Head of caudate nucleus (tissue), 42 donors: ENCODE measurements at regions not wholly inside any gene's neighbourhood (a gene's known extent, or its start where the extent isn't known, plus 50 kb on each side); places are given as distances from the start of the nearest gene placed in this dataset.
"Not testable (repeated sequence)": the region's sequence is repeated elsewhere in the genome, so short reads cannot be mapped to it uniquely, and the experiment has no call there.

Experiments
- DNase-seq, 42 donors: peaks; one replicate each; pipeline versions ENCODE4 v3.0.0 to v3.0.0-alpha.2; 2020 to 2021; ENCODE audit warnings: mixed read lengths in 7 of 42
- intact Hi-C: fragments of 100-400 bp; cut with DNase I; formaldehyde crosslinking; loops from one replicate; pipeline ENCODE4 v1.15.0; 2022

DNA sequence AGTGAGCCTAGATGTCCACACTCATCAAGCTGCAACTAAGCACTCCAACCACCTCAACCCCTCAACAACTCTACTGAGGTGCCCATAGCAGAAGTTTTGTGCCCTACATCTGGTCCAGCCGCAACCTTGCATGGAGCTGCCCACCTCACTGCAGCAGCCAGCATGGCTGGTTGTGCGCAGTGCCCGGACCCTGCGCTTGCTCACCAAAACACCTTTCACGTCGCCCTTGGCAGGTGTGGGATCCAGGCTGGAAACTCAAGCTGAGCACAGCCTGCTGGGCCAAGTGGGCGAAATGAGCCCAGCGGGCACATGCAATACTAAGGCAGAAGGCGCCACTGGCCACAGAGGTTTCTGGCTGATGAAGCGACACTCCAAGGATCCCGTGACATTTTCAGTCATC, 902.4 kb downstream of the TBC1D32 start:
- DNase-seq, result no peak
- intact Hi-C loops, result no loop called here

DNA sequence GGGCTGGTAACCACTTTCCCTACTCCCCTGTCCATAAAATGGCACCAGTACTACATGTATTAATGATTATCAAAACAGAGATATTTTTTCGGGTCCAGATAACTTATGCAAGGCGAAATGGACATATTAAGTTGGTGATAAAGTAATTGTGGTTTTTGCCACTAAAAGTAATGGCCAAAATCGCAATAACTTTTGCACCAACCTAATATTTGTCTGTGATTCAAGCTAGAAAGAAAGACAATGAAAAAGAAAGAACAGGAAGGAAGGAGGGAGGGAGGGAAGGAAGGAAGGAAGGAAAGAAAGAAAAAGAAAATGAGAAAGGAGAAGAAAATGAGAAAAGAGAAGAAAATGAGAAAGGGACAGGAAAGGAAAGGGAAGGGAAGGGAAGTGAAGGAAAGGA, 922.9 kb downstream of the TBC1D32 start:
- no peak for DNase-seq
- intact Hi-C loops, result no loop called here

DNA sequence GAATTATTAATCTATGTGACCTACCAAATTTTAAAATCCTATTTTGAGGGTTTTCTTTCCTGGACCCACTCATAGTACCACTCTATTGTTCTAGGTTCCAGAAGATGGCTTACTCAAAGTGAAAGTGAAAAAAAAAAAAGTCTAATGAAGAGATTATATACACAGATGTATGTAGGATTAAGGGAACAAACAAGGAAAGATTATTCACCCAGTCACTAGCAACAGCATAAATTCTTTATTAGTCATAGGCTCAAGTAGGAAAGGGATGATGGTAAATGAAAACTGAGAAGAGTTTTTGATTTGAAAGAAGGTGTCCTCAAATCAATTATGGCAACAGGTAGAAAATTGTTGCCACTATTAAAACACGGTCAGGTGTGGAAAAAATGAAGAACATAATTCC, 923.7 kb downstream of the TBC1D32 start:
- intact Hi-C loops, result no loop called here
- no peak for DNase-seq

DNA sequence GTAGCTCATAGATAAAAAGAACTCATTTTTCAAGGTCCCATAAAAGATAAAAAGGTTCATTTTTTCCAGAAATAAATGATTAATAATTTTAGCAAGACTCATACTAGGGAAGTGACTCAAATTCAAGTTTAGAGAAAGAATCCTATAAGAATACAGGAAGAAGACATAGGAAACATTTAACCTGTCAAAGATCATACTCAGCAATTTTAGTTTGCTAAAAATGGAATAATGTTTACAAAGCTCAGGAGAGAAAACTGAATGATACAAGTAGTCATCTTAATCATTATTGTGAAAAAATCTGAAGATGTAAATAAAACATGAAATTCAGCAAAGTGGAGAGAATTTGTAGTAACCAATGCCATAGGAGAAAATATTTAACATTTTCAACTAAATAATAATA, 926.6 kb downstream of the TBC1D32 start:
- no peak for DNase-seq
- intact Hi-C loops, result no loop called here

DNA sequence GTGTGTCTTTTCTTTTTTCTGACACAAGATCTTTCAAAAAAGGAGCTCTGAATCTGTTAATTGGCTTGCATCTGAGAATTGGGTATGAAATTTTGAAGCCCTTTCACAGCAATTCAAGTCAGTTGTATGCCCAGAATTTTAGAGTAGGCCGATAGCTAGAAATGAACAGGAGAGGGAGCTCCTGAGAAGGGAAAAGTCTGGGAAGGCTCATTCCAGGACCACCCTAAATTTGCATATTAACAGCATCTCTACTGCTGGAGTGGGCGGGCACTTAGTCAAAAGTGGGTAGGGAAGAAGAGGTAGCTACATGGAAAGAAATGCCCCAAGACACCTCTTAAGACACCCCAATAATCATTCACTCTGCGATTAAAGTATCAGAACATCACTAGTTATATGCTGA, 928.3 kb downstream of the TBC1D32 start:
- intact Hi-C loops, result no loop called here
- no peak for DNase-seq

DNA sequence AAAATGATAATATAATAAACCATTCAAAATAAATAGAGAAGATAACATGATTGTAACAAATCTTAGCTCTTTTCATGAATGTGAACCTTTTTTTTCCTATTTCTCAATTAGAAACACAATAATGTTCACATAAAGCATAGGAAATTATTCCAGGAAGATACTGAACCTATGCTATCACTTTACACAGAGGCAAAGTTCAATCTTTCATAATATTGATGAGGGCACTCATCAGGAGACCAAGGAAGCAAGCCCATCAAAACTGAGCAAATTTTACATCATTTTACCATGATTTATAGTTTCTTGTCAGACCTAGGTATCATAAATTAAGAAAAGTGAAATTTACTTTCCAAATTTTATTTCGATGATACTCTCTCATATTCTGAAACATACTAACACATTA, 938.5 kb downstream of the TBC1D32 start:
- intact Hi-C loops, result no loop called here

DNA sequence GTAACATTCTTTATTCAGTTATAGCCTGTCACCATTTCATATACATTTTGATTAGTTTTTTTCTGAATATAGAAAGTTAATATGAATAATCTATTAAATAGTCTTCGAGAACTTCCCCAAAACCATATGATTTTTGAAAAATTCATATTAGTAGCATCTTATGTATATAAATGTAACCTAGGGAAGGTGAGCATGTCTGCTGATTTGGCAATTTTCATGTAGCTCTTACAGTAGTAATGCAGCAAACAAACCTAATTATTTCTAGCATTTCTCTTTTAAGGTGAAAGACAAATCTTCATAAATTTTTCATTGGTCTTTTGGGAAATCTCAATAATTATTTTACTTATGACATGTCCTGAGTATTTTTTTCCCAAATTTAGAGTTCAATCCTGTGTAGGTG, 939.0 kb downstream of the TBC1D32 start:
- intact Hi-C loops, result no loop called here

More for the DNA sequence above, 938.5 kb downstream of the TBC1D32 start:
- DNase-seq, result no peak

DNA sequence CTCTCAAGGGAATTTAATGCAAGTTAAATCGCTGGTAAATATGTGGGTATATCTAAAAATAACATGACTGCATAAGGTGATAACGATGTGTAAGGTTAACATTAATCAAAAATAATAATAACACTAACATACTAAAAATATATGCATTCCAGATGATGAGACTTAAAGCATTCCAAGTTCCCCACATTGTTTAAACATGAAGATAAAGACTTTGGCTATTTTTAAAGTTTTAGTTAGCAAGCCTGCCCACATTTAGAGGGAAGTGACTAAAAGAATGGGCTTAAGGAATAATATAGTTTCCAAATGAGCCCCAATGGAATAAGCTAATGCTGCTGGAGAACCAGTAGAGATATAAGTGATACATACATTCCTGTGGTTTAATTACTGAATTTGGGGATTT, 941.3 kb downstream of the TBC1D32 start:
- DNase-seq, result no peak
- intact Hi-C loops, result no loop called here

More for the DNA sequence above, 939.0 kb downstream of the TBC1D32 start:
- DNase-seq, result no peak

DNA sequence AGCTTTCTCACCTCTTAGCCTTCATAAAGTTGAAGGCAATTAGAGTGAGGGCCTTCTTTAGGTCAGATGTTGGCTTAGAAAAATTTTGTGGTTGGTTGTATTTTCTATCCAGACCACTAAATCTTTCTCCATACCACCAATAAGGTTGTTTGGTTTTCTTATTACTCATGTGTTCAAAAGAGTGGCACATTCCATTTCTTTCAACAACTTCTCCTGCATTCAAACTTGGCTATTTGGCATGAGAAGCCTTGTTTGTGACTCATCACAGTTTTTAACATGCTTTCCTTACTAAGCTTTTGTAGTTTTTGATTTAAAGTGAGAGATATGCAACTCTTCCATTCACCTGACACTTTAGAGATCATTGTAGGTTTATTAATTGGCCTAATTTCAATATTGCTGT, 949.6 kb downstream of the TBC1D32 start:
- DNase-seq, result no peak
- intact Hi-C loops, result no loop called here

DNA sequence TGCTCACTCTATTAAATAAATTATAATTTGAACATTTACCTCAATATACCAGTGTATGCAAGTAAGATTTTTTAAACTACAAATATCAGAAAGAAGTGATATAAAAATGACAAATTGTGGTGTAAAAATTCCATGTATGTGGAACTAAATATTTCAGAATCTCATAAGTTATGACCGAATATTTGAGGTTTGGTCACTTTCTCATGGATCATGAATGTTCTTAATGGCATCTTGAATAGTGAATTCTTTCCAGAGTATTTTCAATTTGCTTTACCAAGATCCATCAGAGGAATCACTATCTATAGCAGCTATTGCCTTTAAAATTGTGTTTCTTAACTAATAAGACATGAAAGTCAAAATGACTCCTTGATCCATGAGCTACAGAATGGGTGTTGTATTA, 950.6 kb downstream of the TBC1D32 start:
- DNase-seq, result no peak
- intact Hi-C loops, result no loop called here

DNA sequence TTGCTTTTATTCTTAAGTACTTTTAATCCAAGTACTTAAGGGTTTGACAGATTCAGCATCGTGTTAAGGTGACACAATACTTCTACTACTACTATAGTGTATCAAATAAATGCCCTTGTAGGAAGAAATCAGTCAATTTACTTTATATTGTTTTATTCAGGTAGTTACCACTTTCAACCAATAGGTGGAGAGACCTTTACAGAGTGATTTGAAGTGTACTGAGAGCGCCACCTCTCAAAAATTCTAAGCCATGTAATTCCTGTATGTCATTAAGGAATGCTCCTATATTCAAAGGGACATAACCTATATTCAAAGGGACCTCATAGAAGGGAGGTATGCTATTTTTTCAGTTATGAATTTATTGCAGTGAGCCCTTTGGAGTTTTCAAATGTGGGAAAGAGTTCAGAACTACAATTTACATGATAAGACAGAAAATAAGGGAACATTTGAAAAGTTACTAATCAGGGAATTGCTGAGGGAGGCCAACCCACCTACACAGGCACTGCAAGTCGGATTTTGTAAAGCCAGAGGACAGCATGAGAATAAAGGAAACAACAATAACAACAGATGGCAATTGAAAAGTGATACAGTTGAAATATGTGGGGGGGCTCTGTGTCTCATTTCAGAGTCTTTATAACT, 955.6 kb downstream of the TBC1D32 start:
- intact Hi-C loops, result no loop called here
- no peak for DNase-seq

DNA sequence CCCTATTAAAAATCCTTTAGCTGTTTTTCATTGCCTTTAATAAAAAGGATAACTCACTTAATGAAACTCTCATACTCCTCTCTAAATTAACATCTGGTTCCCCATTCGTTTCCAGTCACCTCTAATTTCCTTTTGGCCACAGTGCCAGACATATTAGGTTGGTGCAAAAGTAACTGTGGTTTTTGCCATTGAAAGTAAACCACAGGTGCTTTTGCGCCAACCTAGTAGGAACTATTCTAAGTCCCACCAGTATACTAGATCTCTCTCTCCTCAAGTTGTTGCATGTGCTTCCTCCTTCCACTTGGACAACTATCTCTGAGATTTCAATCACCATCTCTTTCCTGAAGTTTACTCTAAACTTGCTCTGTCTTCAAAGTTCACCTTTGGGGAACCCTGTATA, 961.1 kb downstream of the TBC1D32 start:
- intact Hi-C loops, result no loop called here
- no peak for DNase-seq

DNA sequence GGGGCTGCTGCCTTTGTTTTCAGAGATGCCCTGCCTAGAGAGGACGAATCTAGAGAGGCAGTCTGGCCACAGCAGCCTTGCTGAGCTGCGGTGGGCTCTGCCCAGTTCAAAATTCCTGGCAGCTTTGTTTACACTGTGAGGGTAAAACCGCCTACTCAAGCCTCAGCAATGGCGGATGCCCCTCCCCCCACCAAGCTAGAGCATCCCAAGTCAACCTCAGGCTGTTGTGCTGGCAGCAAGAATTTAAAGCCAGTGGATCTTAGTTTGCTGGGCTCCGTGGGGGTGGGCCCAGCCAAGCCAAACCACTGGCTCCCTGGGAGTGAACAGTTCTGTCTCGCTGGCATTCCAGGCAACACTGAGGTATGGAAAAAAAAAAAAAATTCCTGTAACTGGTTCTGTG, 970.9 kb downstream of the TBC1D32 start:
- intact Hi-C loops, result no loop called here

DNA sequence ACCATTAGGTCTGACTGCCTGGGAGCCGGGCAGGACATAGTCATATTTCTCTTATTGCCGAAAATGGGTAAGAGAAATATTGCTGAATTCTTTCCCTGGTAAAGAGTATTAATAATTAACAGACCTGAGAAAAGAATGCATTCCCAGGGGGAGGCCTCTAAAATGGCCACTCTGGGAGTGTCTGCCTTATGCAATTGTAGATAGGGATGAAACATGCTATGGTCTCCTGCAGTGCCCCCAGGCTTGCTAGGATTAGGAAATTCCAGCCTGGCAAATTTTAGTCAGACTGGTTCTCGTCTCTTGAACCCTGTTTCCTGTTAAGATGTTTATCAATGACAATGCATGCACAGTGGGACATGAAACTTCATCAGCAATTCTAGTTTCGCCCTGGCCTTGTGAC, 975.7 kb downstream of the TBC1D32 start:
- DNase-seq, intact Hi-C loops: not testable (repeated sequence)

More for the DNA sequence above, 970.9 kb downstream of the TBC1D32 start:
- no peak for DNase-seq

DNA sequence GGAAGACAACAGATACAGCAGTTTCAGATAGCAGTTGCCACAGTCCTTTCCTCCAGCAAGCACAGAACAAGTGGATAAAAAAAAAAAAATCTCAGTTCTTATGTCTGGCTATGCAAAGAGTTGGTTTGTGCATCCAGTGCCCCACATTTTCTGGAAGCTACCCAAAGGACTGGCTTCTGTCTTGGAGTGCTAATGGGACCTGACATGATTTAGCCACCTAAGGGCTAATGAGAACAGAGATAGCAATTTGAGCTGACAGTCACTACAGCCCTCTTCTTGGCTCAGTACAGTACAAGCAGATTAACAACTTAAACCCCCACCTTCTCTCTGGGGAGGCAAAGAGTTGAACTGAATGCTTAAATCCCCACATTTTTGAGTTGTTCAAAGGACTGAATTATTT, 976.8 kb downstream of the TBC1D32 start:
- intact Hi-C loops, result no loop called here
- no peak for DNase-seq

DNA sequence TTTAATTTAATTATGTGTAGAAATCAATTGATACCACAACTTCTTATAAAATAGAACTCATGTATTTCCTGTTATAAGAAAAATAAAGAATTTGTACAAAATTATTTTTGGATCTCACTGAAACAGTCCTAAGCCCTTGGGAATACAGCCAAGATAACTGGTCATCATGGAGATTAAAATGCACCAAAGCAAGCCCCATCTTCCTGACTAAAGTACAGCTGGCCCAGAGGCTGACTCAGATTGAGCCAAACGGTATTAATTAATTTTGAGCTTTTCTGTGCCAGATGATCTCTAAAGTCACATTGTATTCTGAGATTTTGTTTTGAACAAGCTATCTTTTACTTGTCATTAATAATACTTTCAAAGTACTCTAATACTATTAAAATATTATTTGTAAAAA, 978.5 kb downstream of the TBC1D32 start:
- DNase-seq, result no peak
- intact Hi-C loops, result no loop called here

DNA sequence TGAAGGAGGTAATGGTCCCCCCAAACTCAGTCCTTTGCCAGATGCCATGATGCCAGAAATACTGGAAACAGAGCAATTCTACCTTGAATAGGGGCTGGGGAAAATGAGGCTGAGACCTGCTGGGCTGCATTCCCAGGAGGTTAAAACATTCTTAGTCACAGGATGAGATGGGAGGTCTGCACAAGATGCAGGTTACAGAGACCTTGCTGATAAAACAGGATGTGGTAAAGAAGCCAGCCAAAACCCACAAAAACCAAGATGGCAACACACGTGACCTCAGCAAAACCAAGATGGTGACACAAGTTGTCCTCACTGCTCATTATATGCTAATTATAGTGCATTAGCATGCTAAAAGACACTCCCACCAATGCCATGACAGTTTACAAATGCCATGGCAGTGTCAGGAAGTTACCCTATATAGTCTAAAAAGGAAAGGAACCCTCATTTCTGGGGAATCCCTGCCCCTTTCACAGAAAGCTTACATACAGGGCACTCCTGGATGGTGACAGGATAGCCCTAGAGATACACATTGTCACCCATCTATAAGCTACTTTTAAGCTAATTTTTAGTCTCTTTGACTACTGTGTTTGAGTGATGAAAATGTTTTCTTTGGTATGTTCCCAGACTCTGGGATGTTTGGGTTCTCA, 979.7 kb downstream of the TBC1D32 start:
- DNase-seq, result no peak
- intact Hi-C loops, result no loop called here

DNA sequence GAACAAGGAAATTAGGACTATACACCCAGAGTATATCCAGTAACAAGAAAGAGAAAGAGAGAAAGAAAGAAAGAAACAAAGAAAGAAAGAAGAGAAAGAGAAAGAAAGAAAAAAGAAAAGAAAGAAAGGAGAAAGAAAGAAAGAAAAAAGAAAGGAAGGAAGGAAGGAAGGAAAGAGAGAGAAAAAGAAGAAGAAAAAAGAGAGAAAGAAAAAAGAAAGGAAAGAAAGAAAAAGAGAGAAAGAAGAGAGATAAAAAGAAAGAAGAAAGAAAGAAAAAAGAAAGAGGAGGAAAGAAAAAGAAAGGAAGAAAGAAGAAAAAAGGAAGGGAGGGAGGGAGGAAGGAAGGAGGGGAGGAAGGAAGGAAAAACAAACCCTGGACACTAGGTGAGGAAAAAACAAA, 981.8 kb downstream of the TBC1D32 start:
- intact Hi-C loops, result no loop called here

DNA sequence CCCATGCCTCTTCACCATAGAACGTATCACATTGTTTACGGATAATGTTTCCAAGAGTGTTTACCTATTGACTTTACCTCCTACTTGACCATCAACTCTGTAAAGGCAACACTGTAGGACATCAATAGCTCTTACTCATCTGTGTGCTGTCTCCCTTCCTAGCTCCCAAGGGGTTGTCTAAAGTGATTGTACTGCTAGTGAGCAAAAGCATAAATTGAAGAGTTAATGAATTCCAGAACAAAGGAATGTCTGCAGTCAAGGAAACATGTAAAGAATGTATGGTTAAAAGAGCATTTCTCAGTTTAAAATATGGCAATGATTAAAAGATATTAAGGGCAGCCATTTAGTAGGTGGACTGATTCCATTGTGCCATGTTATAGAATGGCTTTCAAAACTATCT, 985.4 kb downstream of the TBC1D32 start:
- intact Hi-C loops, result no loop called here
- DNase-seq, result no peak

More for the DNA sequence above, 981.8 kb downstream of the TBC1D32 start:
- no peak for DNase-seq

DNA sequence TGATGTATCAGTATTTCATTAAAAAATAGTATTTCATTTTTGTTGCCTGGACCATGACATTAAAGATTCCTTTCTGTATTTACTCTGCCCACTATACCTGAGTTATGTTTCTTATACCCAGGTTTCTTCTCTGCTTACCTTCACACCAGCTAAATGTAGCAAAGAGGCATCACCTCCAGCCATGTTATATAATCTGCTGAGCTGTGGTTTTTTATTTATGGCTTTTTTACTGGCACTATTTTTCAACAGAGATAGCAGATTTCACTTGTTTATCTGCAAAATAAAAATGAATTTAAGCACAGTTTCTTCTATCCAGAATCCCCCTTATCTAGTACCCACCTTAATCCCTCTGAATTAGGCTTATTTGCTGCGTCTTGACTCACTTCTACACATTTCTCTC, 979.0 kb upstream of the MAN1A1 start:
- DNase-seq, result no peak
- intact Hi-C loops, result no loop called here

DNA sequence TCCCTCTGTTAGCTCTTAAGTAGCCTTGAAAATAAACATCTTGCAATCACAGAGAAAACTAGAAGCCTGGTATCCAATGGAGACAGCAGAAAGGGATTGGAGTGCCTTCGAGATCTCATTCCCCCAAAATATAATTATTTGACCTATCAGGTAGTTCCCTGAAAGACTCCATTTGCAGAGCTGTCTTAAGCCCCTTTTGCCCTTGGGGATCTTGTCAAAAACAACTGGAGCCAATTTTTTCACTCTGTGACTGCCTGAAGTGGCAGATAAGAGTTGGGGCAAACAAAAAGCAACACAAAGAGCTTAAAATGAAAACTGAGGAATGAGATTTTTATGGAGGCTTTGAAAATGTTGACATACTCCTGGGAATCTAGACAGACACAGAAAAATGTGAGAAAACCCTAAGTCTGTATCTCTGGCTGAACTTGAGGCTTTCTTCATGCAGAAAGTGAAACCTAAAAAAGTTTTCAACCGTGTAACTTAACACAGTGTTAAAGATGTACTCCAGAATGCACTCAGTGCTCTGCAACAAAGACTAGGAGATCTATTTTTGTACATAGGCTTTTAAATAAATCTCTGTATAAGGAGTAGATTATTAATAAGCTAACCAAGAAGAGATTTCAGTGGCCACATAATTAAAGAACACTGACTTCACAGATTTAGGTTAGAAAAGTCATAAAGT, 971.1 kb upstream of the MAN1A1 start:
- no peak for DNase-seq

More for the DNA sequence above, 971.1 kb upstream of the MAN1A1 start:
- intact Hi-C loops, result no loop called here
